Body of pancreas (tissue), 4 donors: ENCODE measurements at regions not wholly inside any gene's neighbourhood (a gene's known extent, or its start where the extent isn't known, plus 50 kb on each side); places are given as distances from the start of the nearest gene placed in this dataset.

ENCODE experiments used
- ATAC-seq: fragments of 150-250 bp; one replicate; pipeline ENCODE4 v1.9.1; 2016
- DNase-seq, 4 donors: peaks; one replicate each; pipeline ENCODE4 v3.0.0-alpha.2; 2019
- H3K27ac ChIP-seq, 4 donors: fragments of 200-600 bp; sonication (generic); 1 replicate in 3 of 4; 2 replicates in 1 of 4; pipeline versions ENCODE4 v1.5.1 to v1.6.1; 2016 to 2019; ENCODE audit warnings: mild to moderate bottlenecking in 1 of 4, mixed read lengths in 1 of 4, moderate library complexity in 1 of 4
- H3K27me3 ChIP-seq, 2 donors: fragments of 200-600 bp; sonication (generic); one replicate each; pipeline ENCODE4 v1.6.0; 2016; ENCODE audit warnings: mild to moderate bottlenecking in 1 of 2
- H3K36me3 ChIP-seq, 2 donors: fragments of 200-600 bp; sonication (generic); replicated peaks in 1 of 2; 2 replicates each; pipeline ENCODE4 v1.5.1; 2016; ENCODE audit warnings: low read depth in 2 of 2; ENCODE audit not compliant: insufficient read depth in 1 of 2
- H3K4me1 ChIP-seq: fragments of 200-600 bp; sonication (generic); one replicate; pipeline ENCODE4 v1.6.0; 2016
- H3K4me3 ChIP-seq, 2 donors: fragments of 200-600 bp; sonication (generic); 1 replicate in 1 of 2; 2 replicates in 1 of 2; pipeline ENCODE4 v1.5.1; 2016 to 2019
- H3K9me3 ChIP-seq, 3 donors: fragments of 200-600 bp; sonication (generic); 1 replicate in 2 of 3; 2 replicates in 1 of 3; pipeline ENCODE4 v1.5.1; 2016
- CTCF ChIP-seq, 7 experiments: fragments of 450-650 bp in 4 of 7; fragments of 200-600 bp in 3 of 7; sonication (generic) in 3 of 7; IDR thresholded peaks; one replicate each; pipeline ENCODE4 v1.5.1; 2016 to 2019; ENCODE audit warnings: antibody characterized with exemption in 7 of 7
- POLR2A ChIP-seq, 3 donors: fragments of 450-650 bp; IDR thresholded peaks; one replicate each; pipeline ENCODE4 v1.6.1; 2016; ENCODE audit warnings: antibody characterized with exemption in 3 of 3, mild to moderate bottlenecking in 2 of 3
- WGBS, 2 donors: methylation state at CpG; one replicate each; pipeline ENCODE4 v1.1.5; 2017; 5-methylcytosine and 5-hydroxymethylcytosine counted together
- intact Hi-C: fragments of 100-400 bp; cut with DNase I; formaldehyde crosslinking; loops from one replicate; pipeline ENCODE4 v1.15.1; 2023

DNA sequence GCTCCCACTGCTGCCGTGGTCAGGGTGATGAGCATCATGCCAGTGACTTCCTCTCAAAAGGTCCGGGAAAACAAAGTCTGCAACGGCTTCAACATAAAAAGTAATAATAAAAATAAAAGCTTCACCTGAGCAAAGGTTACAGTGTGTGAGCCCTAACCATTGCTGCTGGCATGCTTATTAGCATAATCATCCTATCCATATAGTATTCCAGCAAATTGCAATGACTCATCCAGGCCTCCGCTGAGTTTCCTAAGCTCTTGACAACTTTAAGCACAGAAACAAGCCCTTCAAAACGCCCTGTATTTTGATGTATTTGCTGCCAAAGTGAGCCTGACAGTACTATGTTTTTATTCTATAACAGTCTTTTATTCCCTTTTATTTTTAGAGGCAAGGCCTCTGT, 100.5 kb downstream of the AASDH start:
- Histone ChIP-seq H3K27me3 (no peaks in the 10 kb centered on the region), H3K27ac (no peak overlapping the region), H3K36me3 (no peaks in the 10 kb centered on the region), H3K4me1 (no peaks in the 10 kb centered on the region), H3K9me3 (no peaks in the 10 kb centered on the region), H3K4me3 (no peak overlapping the region)
- TF ChIP-seq POLR2A (IDR thresholded peaks at IDR 0.05) (no peak), CTCF (IDR thresholded peaks at IDR 0.05) (no peak)
- intact Hi-C loops = no loop called here
- no peak for ATAC-seq
- DNase-seq = no peak
- WGBS, 2 donors = 77% methylated on average over 5 of the region's 5 CpGs

DNA sequence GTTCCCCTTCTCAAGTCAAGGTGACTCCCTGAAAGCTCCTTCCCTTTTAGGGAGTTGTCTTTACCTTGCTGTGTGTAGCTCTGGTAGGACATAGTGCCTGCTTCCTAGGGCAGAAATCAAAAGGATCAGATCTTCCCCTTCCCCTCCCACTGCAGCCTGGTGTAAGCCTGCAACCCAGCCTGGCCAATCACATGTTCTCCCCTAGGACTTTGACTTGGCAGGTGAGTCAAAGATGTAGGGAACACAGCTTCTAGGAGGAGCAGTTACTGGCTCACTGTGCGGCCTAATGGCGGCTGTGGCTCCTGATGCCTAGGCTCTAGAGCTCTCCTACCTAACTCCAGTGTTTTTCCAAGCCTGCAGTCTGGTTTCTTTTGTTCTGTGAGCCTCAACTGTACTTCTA, 103.9 kb downstream of the AASDH start:
- Histone ChIP-seq H3K4me1 (no peaks in the 10 kb centered on the region), H3K36me3 (no peaks in the 10 kb centered on the region), H3K27me3 (no peaks in the 10 kb centered on the region), H3K4me3 (no peak overlapping the region), H3K27ac (no peak overlapping the region), H3K9me3 (no peaks in the 10 kb centered on the region)
- no peak for TF ChIP-seq CTCF (IDR thresholded peaks at IDR 0.05)
- TF ChIP-seq POLR2A (IDR thresholded peaks at IDR 0.05) = no peak
- WGBS, 2 donors = 83 to 96% methylated on average over 2 of the region's 2 CpGs
- intact Hi-C loops = no loop called here
- ATAC-seq (no peak), DNase-seq (no peak)

DNA sequence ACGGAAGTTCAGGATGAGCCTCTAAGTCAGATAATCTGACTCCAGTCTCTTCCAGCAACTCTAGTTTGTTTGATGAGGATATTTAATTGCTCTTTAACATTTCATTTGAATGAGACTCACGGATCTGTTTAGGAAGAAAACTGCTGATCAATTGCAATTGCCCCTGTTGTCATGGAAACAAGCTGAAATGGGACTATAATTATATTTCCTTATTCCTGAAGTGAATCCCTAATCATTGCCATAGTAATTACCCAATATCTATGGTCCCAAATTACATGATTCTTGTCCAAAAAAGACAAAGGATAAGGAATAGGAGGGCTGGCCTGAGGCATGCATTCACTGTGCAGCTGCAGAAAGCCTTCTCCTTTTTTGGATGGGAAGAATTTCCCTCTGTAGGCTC, 105.3 kb downstream of the AASDH start:
- H3K9me3 ChIP-seq = no peaks in the 10 kb centered on the region
- no peak overlapping the region for H3K27ac ChIP-seq
- H3K4me1 ChIP-seq = no peaks in the 10 kb centered on the region
- no peak overlapping the region for H3K4me3 ChIP-seq
- 62 to 63% methylated on average over 2 of the region's 2 CpGs for WGBS, 2 donors
- DNase-seq (no peak), ATAC-seq (no peak)
- H3K36me3 ChIP-seq = no peaks in the 10 kb centered on the region
- intact Hi-C loops = no loop called here
- TF ChIP-seq POLR2A (IDR thresholded peaks at IDR 0.05) (no peak), CTCF (IDR thresholded peaks at IDR 0.05) (no peak)
- H3K27me3 ChIP-seq = no peaks in the 10 kb centered on the region

GRCh38 chr4:56276547-56276946, 110.7 kb downstream of the AASDH start:
- H3K27me3 ChIP-seq = no peaks in the 10 kb centered on the region
- intact Hi-C loops = no loop called here
- no peak for DNase-seq
- TF ChIP-seq POLR2A (IDR thresholded peaks at IDR 0.05) (no peak), CTCF (IDR thresholded peaks at IDR 0.05) (no peak)
- ATAC-seq = no peak
- no peaks in the 10 kb centered on the region for H3K4me1 ChIP-seq
- H3K36me3 ChIP-seq = no peaks in the 10 kb centered on the region
- H3K27ac ChIP-seq = no peak overlapping the region
- no peaks in the 10 kb centered on the region for H3K9me3 ChIP-seq
- no peak overlapping the region for H3K4me3 ChIP-seq

DNA sequence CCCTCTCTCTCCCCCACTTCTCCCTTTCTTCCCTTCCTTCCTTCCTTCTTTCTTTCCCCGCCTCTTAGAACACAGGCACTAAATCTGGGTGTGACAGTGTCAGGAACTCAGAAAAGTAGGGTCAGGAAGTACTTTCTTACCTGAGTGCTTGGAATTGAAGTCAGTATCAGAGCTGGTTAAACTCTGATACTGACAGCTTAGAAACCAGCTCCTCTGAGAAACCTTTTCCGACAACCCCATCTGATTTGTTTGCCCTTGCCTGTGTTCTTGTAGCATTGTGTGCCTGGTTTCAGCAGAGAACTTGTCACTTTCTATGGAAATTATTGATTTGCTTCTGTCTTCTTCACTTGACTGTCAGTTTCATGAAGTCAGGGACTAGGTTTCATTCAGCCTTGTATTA, 113.9 kb downstream of the AASDH start:
- DNase-seq = no peak
- intact Hi-C loops = no loop called here
- no peaks in the 10 kb centered on the region for H3K9me3 ChIP-seq
- H3K4me3 ChIP-seq = no peak overlapping the region
- TF ChIP-seq CTCF (IDR thresholded peaks at IDR 0.05) (no peak), POLR2A (IDR thresholded peaks at IDR 0.05) (no peak)
- no peaks in the 10 kb centered on the region for H3K36me3 ChIP-seq
- ATAC-seq = no peak
- no peaks in the 10 kb centered on the region for H3K27me3 ChIP-seq
- H3K4me1 ChIP-seq = no peaks in the 10 kb centered on the region
- no peak overlapping the region for H3K27ac ChIP-seq
- 37 to 46% methylated on average over 2 of the region's 2 CpGs for WGBS, 2 donors
